ENCODE measurements at regions not wholly inside any gene's neighbourhood (a gene's known extent, or its start where the extent isn't known, plus 50 kb on each side); places are given as distances from the start of the nearest gene placed in this dataset.
A peak's percentile ranks its signal among the peaks of the same experiment; 100 is the strongest.

DNA sequence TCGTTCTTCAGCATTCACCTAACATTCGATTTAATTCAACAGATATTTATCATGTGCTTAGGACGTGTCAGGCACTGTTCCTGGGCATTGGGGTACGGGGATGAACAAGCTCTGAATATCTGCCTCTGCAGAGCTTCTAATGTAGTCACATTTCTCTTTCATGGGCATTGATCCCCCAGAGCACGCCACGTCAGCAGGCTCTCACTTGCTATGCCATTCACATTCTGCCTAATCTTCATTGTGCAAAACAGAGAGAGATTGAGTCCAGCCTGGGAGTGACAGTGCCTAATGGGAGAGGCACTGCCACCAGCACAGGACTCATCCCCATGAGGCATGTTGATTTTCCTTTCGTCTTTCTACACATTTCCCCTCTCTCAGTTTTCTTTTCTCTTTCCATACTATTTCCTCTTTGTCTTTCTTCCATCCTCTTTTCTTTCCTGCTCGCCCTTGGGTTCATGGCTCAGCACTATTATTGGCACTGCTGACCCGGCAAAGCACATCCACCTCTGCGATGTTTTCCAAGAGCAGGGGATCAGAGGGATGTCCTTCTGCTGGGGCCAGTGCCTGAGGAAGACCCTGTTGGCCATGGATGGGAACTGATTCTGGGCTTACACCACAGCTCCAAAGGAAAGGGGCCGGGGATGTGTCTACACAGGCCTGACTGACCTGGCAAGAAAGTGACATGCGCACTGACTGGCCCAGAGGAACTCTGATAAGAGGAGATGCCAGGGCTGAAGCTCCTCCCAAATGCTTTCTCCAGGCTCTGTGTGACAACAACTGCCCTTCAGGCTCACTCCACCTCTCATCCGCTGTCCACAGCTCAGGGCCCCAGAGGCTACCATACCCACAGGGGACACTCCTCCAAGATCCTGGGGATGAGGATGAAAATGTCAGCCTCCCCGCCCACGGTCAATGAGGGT lies 195.9 kb downstream of the TOMM20 start:
- no peak for DNase-seq (ENCODE audit: low spot score)

DNA sequence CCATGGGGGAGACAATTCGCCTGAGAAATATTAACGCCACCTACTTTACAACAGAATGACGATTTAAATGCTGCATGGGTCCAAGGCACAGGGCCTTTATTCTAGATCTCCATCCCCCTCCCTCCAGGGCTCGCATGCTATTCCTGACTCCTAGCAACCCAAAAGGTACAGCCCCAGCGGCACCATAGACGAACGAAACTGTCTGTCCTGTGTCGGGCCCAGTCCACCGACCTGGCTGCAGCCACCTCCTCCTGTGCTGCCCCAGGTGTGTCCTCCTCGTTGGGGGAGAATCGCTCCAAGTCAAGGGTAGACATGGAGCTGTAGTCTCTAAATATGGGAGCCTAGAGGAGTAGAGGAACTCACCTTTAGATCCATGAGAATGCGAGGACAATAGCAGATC lies 196.5 kb downstream of the TOMM20 start:
- DNase-seq (ENCODE audit: low spot score), result no peak

DNA sequence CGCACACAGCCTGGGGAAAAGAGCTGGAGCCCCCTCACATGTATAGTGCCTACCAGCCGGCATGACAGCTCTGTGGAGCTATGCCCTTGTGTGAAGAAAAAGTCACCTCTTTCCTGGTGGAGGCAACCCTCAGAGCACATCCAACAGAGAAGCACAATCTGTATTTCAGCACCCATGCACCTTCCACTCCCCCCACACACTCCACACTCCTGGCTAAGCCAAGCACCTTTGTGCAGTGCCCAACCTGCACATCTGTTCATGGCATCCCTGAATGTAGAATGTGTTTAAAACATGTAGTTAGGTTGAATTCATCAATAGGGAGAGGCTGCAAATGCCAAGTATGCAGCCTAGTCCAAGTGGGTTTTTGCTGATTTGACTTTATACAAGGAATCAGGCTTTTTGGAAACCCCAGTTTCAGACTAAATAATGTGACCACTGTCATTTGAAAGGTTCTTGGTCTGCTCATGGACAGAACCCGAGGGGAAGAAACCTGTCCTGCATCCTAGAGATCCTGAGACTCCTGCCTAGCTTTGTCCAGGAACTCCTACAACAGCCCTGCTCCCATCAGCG lies 197.1 kb downstream of the TOMM20 start:
- no peak for DNase-seq (ENCODE audit: low spot score)

DNA sequence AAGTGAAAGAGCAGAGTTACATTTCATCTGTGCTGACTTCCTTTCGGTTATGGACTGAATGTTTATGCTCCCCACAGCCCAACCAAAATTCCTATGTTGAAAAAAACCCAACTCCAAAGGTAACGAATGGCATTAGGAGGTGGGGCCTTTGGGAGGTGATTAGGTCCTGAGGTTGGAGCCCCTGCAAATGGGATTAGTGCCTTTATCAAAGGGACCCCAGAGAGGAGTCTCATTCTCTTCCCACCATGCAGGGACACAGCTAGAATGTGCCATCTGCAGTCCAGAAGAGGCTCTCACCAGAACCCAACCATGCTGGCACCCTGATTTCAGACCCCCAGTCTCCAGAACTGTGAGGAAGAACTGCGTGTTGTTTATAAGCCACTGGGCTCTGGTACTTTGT lies 199.3 kb downstream of the TOMM20 start:
- no peak for DNase-seq (ENCODE audit: low spot score)

DNA sequence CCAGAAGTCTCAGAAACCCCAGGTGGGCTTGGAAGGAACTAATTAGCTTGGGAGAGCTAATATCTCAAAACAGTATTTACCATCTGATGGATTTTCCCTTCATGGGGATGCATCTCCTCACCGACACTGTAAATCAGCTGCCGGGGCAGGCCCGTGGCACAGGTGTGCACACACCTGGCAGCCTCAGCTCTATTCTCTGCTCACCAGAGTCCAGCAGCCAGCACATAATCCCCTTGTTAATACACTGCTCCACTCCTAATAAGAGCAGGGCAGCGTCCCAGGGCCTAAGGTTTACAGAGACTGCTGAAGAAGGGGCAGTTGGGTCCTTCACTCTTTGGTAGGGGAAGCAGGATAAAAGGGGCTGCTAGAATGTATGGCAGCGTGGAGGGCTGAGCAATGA lies 200.0 kb downstream of the TOMM20 start:
- DNase-seq (ENCODE audit: low spot score), result no peak

DNA sequence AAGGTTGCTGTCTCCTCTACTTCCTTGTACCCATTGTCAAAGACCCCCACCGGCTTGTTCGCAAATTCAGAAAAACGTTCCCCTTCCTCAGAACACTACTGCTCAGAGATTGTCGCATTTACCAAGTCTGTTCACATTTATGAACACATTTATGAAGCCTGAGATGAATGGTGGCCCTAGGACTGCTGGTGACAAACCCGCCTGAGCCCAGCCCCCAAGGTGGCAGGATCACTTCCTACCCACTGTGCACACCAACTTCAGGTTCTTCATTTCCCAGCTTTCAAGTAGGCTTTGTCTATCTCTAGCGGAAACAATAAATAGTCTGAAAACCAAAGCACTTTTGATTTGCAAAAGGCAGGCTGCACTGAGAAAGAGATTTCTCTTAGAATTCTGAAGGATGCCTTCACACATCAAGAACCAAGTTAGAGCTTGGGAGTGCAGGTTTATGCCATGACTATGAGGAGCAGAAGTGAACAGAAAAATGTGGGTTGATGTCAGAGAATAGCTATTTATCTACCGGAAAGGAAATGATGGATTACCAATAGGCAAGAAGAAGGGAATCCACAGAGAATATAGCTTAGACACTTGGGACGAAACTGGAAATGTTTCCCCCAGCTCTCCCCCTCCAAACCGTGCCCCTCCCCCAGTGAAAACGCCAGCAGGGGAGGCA lies 200.5 kb downstream of the TOMM20 start:
- no peak for DNase-seq (ENCODE audit: low spot score)

DNA sequence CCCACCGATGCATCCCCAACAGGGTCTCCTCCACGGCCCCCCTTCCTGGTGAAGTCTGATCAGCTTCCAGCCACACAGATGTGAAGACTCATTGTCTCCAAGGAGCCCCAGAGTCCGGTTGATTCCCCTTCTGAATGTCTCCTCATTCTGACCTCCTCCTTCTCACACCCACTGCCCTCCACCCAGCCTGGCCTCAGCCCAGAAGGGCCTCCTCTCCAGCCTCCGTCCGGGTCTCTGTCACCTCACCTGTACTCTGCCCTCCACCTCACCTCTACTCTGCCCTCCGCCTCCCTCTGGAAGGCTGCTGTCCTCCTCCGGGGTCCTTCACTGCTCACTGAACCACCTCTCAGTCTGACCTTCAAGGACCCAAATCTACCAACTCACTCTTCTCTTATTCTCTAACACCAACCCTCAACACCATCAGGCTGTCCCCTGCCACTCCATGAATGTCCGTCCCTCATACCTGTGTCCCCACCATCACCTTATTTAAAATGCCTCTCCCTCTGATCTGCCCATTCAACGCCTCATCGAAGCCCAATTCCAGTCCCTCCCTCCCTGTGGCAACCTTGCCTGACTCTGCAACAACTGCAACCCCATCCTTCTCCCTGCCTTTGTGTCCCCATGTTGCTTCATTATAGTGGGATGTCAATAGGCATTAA lies 201.2 kb downstream of the TOMM20 start:
- DNase-seq (ENCODE audit: low spot score), result no peak

DNA sequence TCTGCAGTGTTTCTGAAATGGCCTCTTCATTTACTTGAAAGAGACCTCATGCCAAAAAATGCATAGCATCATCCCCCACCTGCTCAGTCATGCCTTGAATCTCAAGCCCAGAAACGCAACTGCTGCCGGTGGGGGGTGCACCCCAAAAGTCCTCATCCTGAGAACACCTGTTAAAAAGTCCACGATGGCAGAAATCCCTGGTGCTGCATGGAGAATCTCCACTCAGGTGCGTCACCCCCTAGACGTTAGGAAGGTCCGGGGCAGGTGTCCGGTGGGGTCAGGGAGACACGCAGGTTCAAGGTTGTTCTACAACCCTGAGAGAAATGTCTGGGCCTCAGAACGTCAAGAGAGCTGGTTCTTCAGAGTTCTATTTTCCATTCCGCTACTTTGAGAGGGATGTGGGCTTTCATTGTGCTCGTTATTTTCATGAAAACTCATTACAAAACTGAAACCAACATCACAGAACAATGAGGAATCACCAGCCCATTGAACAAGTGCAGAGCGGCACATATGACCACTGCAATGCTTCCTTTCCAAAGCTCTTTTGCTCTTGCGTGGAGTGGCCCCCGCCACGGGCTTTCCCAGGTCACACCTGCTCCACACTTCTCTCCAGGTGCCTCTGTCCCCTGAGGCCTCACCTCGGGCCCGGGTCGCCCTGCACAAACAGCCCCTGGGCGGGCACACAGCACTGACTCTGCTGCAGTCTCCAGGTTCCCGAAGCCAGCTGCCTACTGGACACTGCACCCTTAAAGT lies 201.9 kb downstream of the TOMM20 start:
- DNase-seq (ENCODE audit: low spot score), result no peak

DNA sequence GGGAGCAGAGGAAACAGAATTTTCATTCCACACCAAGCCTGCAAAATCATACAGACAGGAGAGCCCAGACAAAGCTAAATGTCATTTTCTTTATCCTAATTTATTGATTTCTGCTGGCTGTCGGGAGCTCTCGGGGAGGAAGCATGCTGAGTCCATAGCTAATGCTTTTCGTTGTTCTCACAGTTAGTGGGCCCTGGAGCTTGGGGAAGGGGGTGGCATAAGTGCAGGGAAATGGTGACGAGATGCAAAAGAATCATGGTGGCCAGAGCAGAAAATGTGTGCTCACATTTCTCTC lies 202.4 kb downstream of the TOMM20 start:
- no peak for DNase-seq (ENCODE audit: low spot score)

DNA sequence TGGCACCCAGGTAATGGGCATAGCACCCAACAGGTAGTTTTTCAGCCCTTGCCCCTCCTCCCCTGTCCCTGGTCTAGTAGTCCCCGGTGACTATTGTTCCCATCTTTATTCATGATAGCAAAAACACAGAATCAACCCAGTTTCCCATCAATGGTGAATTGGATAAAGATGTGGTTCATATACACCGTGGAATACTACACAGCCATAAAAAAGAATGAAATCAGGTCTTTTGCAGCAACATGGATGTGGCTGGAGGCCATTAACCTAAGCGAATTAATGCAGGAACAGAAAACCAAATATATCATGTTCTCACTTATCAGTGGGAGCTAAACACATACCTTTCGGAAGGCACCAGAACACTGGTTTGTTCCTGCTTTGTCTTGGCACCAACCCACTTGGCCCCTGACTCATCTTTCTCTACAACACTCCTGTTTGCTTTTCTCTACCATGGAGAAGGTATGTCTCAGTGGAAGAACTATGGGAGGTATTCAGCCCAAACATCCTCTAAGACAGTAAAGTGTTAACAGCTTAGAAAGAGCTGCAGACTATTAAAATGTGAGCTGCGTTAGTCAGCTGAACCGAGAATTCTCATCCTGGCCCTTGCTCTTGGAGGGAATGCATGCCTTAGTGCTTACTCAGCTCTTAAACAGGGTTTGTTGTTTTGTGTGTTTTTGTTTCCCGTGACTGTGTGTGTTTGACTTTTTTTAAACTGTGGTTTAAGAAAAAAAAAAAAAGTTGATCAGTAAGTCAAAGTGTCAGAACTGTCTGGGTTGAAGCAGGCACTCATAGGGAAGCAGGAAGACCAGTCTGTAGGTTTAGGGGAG lies 203.0 kb downstream of the TOMM20 start:
- peak; percentile 96 for DNase-seq (ENCODE audit: low spot score)

DNA sequence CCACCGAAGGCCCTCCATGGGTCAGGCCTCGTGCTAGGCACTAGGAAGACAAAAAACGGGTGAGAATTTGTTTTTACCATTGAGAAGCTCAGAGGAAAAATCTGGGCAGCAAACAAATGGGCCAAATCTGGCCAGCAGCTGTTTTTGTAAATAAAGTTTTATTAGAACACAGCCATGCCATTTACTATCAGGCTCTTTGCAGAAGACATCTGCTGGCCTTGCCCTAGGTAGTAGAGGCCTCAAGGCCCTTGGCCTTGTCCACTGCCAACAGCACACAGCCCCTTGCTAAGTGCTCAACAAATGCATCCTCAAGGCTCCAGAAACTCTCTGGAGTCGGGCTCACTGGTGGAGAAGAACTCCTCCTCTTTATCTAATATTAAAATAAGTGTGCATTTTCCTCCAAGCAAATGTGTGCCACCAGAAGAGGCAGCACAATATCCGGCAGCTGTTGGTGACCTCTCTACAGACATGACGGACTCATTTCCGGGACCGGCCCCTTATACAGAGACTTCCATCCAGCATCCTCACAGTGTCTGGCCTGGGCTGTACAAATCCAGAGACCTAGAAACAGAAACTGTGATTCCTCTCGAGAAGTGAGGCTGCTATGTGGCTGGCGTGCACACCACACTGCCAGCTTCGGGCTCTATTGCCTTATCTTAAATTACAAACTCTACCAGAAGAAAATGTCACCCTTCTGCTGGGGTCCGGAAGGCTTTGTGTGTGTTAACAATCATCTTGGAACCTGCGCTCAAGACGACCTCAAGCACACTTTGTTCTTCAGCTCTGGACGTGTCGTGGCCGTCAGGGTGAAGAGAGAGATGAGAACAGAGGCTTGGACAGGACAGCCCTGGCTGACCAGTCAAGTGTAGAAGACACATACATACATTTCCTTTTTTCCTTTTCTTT lies 203.9 kb downstream of the TOMM20 start:
- peak; percentile 86 for DNase-seq (ENCODE audit: low spot score)

DNA sequence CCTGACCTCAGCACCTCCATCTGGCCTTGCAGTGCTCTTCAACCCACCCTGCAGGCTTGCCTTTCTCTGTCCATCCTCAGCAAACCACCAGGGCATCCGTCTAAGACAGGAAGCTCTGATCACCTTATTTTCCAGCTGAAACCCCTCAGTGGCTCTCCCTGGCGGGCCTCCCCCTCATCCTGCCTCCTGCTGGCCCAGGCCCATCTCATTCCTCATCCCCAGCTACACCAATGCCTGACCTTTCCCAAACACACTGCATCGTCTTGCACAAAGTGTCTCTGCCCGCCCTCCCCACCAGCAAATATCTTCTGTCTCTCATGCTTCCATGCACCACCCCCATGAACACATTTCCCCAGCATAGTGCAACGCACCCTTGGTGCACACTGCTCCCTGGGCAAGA lies 205.0 kb downstream of the TOMM20 start:
- DNase-seq (ENCODE audit: low spot score), result no peak

DNA sequence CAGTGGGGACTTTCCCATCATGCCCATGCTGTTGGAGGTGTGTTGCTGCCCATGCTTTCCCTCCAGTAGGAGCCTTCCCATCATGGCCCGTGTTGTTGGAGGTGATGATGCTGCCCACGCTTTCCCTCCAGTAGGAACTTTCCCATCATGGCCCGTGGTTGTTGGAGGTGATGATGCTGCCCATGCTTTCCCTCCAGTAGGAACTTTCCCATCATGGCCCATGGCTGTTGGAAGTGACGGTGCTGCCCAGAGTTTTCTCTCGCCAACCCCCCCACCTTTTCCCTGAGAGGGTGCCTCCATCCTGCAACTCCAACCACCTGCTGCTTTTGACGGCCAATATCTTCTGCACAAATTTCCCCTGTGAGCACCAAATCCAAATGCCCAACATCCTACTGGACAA lies 205.7 kb downstream of the TOMM20 start:
- no peak for DNase-seq (ENCODE audit: low spot score)

DNA sequence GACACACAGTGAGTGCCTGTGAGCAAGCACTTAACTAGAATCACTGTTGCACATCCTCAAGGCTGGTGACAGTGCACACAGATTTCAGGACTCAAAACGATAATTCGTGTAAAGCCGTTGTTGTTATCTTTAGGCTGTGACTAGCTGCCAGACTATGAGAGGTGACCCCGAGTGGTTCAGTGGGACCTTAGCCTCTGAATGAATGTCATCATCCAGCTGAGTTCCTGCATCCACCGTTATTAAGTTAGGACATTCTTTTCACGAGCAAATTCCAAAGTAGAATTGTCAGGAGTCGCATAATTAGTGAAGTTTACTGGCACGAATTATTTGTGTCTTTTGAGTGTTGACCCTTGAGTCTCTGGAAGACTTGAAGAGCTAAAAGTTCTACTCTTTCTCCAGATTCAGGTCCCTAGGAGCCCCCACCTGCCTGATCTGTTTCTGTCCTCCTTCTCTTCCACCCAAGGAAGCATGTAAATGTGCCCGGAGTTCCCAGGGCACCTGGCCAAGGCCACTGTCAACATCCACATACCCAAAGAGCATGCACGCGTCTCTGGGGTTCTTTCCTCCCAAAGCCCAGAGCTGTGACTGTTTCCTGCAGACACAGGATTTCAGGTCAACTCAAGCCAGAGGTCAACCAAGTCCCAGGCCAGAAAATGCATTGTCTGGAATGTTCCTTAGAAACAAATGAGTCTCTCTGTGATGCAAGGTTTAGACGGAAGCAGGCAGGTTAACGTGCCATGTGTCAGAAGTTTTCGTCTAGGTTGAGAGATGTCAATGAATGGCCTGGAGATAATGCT lies 207.2 kb downstream of the TOMM20 start:
- peak; percentile 93 for DNase-seq (ENCODE audit: low spot score)

DNA sequence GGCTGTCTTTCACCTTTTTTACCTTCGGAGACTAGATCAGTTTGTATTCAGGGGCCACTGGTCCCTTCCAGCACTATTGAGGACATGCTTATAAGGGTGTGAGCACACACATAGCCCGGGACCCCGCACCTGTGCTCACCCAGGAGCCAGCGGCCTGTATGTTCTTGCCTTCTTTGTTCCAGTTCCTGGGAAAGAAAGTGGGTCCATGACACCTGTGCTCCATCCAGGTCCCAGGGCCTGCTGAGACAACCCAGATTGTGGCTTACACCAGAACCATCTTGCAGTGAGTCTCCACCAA lies 207.8 kb downstream of the TOMM20 start:
- DNase-seq (ENCODE audit: low spot score), result no peak

DNA sequence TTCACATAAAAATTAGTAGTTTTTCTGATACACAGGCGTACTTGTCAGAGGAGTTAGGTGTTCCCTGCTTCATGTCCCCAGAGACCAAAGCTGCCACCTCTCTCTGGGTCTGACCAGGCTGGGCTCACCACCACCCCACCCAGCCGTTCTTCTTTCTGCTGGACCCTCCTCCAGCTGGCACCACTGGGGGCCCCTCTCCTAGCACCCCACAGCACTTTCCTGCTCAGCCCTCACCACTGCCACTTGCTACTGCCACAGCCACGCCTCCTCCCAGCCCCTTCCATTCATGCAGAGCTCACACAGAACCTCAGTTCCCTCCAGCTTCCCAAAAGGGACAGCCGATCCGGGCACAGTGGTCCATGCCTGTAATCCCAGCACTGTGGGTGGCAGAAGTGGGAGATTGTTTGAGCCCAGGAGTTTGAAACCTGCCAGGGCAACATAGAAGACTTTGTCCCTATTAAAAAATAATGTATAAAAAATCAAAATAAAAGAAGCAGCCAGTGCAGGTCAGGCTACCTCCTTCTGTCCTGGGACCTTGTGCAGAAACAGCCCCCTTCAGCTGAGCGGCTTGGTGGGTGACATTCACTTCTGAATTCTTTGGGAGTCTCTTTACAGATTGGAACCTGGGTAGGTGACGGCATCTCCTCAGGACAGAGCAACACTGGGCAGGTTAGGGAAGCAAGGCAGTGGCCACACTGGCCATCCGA lies 208.3 kb downstream of the TOMM20 start:
- DNase-seq (ENCODE audit: low spot score), result no peak

DNA sequence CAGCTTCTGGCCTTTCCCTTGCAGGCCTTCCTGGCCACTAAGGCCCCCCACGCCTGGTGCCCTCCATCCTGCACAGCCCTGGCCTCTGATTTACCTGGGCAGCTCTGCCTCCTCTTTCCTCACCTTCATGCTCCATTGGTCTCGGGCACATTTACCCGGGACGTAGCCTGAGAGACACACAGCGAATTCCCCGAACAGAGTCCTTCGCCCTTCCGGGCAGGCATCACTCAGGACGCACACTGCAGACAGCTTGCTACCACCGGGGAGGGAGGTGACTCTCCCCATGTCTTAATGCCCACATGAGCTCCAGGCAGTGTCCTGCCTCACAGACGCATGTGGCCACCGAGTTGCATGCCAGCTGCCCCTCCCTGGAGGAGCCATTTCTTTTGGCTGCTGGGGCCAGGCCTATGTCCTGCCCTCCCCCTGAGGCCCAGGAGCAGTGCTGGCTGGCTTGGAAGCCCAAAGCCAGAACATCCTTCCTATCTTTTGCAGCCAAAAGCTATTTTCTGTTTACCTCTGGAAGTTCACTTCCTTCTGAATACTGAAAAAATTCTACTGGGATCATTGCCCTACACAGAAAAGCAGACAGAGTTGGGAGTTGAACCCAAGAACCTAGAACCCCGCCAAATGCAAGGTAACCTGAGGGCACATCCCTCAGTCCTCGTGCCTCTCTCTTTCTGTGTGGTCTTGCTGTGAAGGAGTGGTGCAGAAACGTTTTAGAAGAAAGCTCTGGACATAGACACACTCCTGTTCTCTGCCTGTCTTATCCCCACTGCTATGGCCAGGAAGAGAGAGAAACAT lies 209.5 kb downstream of the TOMM20 start:
- DNase-seq (ENCODE audit: low spot score), result peak; percentile 27

Measured in kidney capillary endothelial cell (primary cell).